HepG2 (cell line): ENCODE measurements at regions not wholly inside any gene's neighbourhood (a gene's known extent, or its start where the extent isn't known, plus 50 kb on each side); places are given as distances from the start of the nearest gene placed in this dataset.

Source experiments
- ATF7 ChIP-seq, 2 experiments: fragments of 450-650 bp in 1 of 2; sonication (generic) in 1 of 2; formaldehyde crosslinking in 1 of 2; IDR thresholded peaks; 2 replicates each; pipeline versions ENCODE4 v1.4.0 to v1.6.1; 2016 to 2020; ENCODE audit warnings: antibody characterized with exemption in 1 of 2, mild to moderate bottlenecking in 1 of 2, missing genetic modification reagents in 1 of 2
- BCL3 ChIP-seq: sonication (generic); formaldehyde crosslinking; IDR thresholded peaks from 2 replicates; pipeline ENCODE4 v1.5.1; 2020; ENCODE audit warnings: mild to moderate bottlenecking, missing genetic modification reagents, moderate library complexity
- CTCF ChIP-seq: sonication (generic); formaldehyde crosslinking; IDR thresholded peaks from 2 replicates; pipeline ENCODE4 v1.5.0; 2020; ENCODE audit warnings: mild to moderate bottlenecking, missing genetic modification reagents, moderate library complexity
- DRAP1 ChIP-seq: IDR thresholded peaks from 2 replicates; pipeline ENCODE4 v1.6.1; 2016; ENCODE audit warnings: missing genetic modification reagents, missing compliant biosample characterization
- HNF4G ChIP-seq, 2 experiments: sonication (generic) in 1 of 2; formaldehyde crosslinking in 1 of 2; IDR thresholded peaks; 2 replicates each; pipeline versions ENCODE4 v1.4.0 to v1.6.1; 2011 to 2020; ENCODE audit warnings: borderline replicate concordance in 2 of 2, low read depth in 2 of 2, mild to moderate bottlenecking in 2 of 2, low read length in 1 of 2, missing genetic modification reagents in 1 of 2, moderate library complexity in 1 of 2
- NFE2L1 ChIP-seq: sonication (generic); formaldehyde crosslinking; IDR thresholded peaks from 2 replicates; pipeline ENCODE4 v1.4.0; 2020; ENCODE audit warnings: missing genetic modification reagents, mild to moderate bottlenecking, borderline replicate concordance
- POLR2AphosphoS5 ChIP-seq: IDR thresholded peaks from 2 replicates; pipeline ENCODE4 v1.6.1; 2012; ENCODE audit warnings: low read depth, low read length
- SMYD3 ChIP-seq: sonication (generic); formaldehyde crosslinking; IDR thresholded peaks from 2 replicates; pipeline ENCODE4 v1.8.1; 2023; ENCODE audit warnings: mild to moderate bottlenecking, missing genetic modification reagents
- TF ChIP-seq, protein P1 (sequence below): sonication (generic); formaldehyde crosslinking; IDR thresholded peaks from 2 replicates; pipeline ENCODE4 v1.4.0; 2020; ENCODE audit warnings: missing genetic modification reagents
- TF ChIP-seq, protein P2 (sequence below): sonication (generic); formaldehyde crosslinking; IDR thresholded peaks from 2 replicates; pipeline ENCODE4 v1.4.0; 2020; ENCODE audit warnings: missing genetic modification reagents

DNA sequence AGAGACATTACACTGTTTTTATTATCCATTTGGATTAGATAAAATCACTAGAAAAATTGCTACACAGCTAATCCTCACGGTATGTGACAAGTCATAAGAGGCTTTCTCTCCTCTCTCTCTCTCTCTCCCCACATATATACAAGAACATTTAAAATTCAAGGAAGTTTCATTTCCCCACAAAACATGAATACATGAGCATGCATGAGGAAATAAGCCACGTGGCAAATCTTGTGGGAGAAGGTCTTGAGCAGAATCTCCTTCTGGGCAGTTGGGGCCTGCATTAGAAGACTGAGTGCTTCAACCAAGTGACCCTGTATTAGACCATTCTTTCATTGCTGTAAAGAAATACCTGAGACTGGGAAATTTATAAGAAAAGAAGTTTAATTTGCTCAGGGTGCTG lies 1313.1 kb downstream of the MRPL39 start:
- no peak for TF ChIP-seq POLR2AphosphoS5
- TF ChIP-seq CTCF (CRISPR knock-in tag), result no peak
- TF ChIP-seq SMYD3, result no peak
- TF ChIP-seq, protein P1, sequence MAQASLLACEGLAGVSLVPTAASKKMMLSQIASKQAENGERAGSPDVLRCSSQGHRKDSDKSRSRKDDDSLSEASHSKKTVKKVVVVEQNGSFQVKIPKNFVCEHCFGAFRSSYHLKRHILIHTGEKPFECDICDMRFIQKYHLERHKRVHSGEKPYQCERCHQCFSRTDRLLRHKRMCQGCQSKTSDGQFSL (CRISPR knock-in tag), result no peak
- TF ChIP-seq, protein P2, sequence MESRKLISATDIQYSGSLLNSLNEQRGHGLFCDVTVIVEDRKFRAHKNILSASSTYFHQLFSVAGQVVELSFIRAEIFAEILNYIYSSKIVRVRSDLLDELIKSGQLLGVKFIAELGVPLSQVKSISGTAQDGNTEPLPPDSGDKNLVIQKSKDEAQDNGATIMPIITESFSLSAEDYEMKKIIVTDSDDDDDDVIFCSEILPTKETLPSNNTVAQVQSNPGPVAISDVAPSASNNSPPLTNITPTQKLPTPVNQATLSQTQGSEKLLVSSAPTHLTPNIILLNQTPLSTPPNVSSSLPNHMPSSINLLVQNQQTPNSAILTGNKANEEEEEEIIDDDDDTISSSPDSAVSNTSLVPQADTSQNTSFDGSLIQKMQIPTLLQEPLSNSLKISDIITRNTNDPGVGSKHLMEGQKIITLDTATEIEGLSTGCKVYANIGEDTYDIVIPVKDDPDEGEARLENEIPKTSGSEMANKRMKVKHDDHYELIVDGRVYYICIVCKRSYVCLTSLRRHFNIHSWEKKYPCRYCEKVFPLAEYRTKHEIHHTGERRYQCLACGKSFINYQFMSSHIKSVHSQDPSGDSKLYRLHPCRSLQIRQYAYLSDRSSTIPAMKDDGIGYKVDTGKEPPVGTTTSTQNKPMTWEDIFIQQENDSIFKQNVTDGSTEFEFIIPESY (CRISPR knock-in tag), result no peak
- no peak for TF ChIP-seq BCL3
- no peak for TF ChIP-seq HNF4G (IDR thresholded peaks at IDR 0.05; ENCODE audit: borderline replicate concordance, low read depth, low read length)
- TF ChIP-seq HNF4G (CRISPR knock-in tag; IDR thresholded peaks at IDR 0.05; ENCODE audit: borderline replicate concordance, low read depth), result no peak
- no peak for TF ChIP-seq NFE2L1 (CRISPR knock-in tag)
- TF ChIP-seq ATF7 (IDR thresholded peaks at IDR 0.05), result no peak
- TF ChIP-seq ATF7 (CRISPR knock-in tag; IDR thresholded peaks at IDR 0.05), result no peak
- no peak for TF ChIP-seq DRAP1 (CRISPR knock-in tag)
